Stomach (tissue), 4 donors: ENCODE measurements at regions not wholly inside any gene's neighbourhood (a gene's known extent, or its start where the extent isn't known, plus 50 kb on each side); places are given as distances from the start of the nearest gene placed in this dataset.

Source experiments
- EP300 ChIP-seq: sonication (generic); formaldehyde crosslinking; IDR thresholded peaks from one replicate; pipeline ENCODE4 v1.6.1; 2017; ENCODE audit warnings: antibody characterized with exemption
- POLR2A ChIP-seq, 4 donors: fragments of 450-650 bp; IDR thresholded peaks; one replicate each; pipeline ENCODE4 v1.6.1; 2016; ENCODE audit warnings: antibody characterized with exemption in 4 of 4, control low read depth in 2 of 4, mild to moderate bottlenecking in 1 of 4, moderate library complexity in 1 of 4
- POLR2AphosphoS5 ChIP-seq, 3 donors: sonication (generic); formaldehyde crosslinking; IDR thresholded peaks; one replicate each; pipeline ENCODE4 v1.6.1; 2016; ENCODE audit warnings: antibody characterized with exemption in 3 of 3
- TF ChIP-seq, protein P1 (sequence below), 7 experiments: fragments of 450-650 bp in 4 of 7; fragments of 200-600 bp in 3 of 7; sonication (generic) in 3 of 7; IDR thresholded peaks; one replicate each; pipeline ENCODE4 v1.5.1; 2016 to 2019; ENCODE audit warnings: antibody characterized with exemption in 7 of 7, control low read depth in 2 of 7, mild to moderate bottlenecking in 1 of 7

DNA sequence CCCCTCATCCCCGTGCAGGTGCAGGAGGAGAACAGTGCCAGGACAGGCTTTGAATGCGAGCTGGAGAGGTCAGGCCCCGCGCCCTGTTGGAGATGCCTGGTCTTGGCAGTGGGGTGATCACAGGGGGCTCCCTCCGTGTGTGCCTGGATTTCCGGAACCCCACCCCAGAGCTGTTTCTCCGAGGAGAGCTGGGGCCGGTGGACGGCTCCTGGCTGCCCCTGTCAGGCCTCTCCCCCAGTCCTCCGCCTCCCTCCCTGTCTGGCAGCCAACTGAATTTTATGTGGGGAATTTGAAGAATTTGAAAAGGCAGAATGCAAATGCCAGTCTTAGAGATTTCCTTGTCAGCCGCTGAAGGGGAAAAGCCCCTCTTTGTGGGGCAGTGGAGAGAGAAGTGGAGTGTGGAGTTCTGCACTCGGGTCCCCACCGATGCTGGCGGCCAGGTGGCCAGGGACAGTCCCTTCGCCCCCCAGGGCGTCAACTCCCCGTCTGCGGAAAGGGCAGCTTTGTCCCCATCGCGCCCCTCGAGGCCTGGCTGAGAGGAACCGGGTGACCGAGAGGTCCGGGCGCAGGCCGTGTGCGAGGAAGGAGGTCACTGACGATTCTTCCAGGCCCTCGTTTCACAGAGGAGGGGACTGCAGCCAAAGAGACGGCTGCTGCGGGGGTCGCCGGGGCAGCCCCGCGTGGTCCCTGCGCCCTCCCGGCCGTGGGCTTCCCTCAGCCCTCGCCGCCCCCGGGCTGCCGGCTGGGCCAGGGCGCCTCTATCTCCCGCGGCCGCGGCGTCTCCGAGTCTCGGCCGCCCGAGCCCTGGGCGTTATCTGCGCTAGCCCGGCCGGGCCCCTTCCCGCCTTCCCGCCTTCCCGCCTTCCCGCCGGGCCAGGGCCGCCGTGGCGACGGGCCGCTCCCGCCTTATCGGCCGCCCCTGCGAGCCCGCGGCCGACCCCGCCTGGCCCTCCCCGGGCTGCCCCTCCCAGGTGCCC, 56.0 kb upstream of the LCTL start:
- TF ChIP-seq POLR2A (IDR thresholded peaks at IDR 0.05) (no peak), EP300 (no peak), POLR2AphosphoS5 (IDR thresholded peaks at IDR 0.05) (no peak)
- TF ChIP-seq, protein P1, sequence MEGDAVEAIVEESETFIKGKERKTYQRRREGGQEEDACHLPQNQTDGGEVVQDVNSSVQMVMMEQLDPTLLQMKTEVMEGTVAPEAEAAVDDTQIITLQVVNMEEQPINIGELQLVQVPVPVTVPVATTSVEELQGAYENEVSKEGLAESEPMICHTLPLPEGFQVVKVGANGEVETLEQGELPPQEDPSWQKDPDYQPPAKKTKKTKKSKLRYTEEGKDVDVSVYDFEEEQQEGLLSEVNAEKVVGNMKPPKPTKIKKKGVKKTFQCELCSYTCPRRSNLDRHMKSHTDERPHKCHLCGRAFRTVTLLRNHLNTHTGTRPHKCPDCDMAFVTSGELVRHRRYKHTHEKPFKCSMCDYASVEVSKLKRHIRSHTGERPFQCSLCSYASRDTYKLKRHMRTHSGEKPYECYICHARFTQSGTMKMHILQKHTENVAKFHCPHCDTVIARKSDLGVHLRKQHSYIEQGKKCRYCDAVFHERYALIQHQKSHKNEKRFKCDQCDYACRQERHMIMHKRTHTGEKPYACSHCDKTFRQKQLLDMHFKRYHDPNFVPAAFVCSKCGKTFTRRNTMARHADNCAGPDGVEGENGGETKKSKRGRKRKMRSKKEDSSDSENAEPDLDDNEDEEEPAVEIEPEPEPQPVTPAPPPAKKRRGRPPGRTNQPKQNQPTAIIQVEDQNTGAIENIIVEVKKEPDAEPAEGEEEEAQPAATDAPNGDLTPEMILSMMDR (IDR thresholded peaks at IDR 0.05): no peak
